Osteocyte (in vitro differentiated cells): ENCODE measurements at regions not wholly inside any gene's neighbourhood (a gene's known extent, or its start where the extent isn't known, plus 50 kb on each side); places are given as distances from the start of the nearest gene placed in this dataset.

Source experiments
- DNase-seq: peaks from one replicate; pipeline ENCODE4 v3.0.0; 2021; ENCODE audit warnings: mixed read lengths; ENCODE audit not compliant: unreplicated experiment; ENCODE audit errors: extremely low spot score
- H3K27ac Mint-ChIP-seq: one replicate; pipeline ENCODE4 v1.8.0; 2021; ENCODE audit warnings: mild to moderate bottlenecking, mixed read lengths; ENCODE audit not compliant: unreplicated experiment
- H3K27me3 Mint-ChIP-seq: one replicate; pipeline ENCODE4 v1.8.0; 2021; ENCODE audit warnings: mixed read lengths; ENCODE audit not compliant: unreplicated experiment
- H3K36me3 Mint-ChIP-seq: one replicate; pipeline ENCODE4 v1.8.0; 2021; ENCODE audit warnings: mixed read lengths; ENCODE audit not compliant: unreplicated experiment
- H3K4me1 Mint-ChIP-seq: one replicate; pipeline ENCODE4 v1.8.0; 2021; ENCODE audit warnings: mixed read lengths; ENCODE audit not compliant: unreplicated experiment
- H3K4me3 Mint-ChIP-seq: one replicate; pipeline ENCODE4 v1.8.0; 2021; ENCODE audit warnings: mild to moderate bottlenecking, moderate library complexity, mixed read lengths; ENCODE audit not compliant: unreplicated experiment
- H3K9me3 Mint-ChIP-seq: one replicate; pipeline ENCODE4 v1.8.0; 2021; ENCODE audit warnings: mixed read lengths; ENCODE audit not compliant: unreplicated experiment
- TF ChIP-seq, protein P1 (sequence below): fragments of 200-600 bp; sonication (generic); IDR thresholded peaks from 2 replicates; pipeline ENCODE4 v1.5.0; 2021; ENCODE audit warnings: antibody characterized with exemption, mild to moderate bottlenecking, moderate library complexity

DNA sequence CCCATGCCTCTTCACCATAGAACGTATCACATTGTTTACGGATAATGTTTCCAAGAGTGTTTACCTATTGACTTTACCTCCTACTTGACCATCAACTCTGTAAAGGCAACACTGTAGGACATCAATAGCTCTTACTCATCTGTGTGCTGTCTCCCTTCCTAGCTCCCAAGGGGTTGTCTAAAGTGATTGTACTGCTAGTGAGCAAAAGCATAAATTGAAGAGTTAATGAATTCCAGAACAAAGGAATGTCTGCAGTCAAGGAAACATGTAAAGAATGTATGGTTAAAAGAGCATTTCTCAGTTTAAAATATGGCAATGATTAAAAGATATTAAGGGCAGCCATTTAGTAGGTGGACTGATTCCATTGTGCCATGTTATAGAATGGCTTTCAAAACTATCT lies 985.4 kb downstream of the TBC1D32 start:
- H3K4me3 Mint-ChIP-seq = no peak overlapping the region
- no peaks in the 10 kb centered on the region for H3K27me3 Mint-ChIP-seq
- H3K4me1 Mint-ChIP-seq = no peaks in the 10 kb centered on the region
- no peaks in the 10 kb centered on the region for H3K36me3 Mint-ChIP-seq
- H3K27ac Mint-ChIP-seq = no peak overlapping the region
- DNase-seq = no peak
- TF ChIP-seq, protein P1, sequence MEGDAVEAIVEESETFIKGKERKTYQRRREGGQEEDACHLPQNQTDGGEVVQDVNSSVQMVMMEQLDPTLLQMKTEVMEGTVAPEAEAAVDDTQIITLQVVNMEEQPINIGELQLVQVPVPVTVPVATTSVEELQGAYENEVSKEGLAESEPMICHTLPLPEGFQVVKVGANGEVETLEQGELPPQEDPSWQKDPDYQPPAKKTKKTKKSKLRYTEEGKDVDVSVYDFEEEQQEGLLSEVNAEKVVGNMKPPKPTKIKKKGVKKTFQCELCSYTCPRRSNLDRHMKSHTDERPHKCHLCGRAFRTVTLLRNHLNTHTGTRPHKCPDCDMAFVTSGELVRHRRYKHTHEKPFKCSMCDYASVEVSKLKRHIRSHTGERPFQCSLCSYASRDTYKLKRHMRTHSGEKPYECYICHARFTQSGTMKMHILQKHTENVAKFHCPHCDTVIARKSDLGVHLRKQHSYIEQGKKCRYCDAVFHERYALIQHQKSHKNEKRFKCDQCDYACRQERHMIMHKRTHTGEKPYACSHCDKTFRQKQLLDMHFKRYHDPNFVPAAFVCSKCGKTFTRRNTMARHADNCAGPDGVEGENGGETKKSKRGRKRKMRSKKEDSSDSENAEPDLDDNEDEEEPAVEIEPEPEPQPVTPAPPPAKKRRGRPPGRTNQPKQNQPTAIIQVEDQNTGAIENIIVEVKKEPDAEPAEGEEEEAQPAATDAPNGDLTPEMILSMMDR = no peak
- peaks cover 9% of the 10 kb centered on the region for H3K9me3 Mint-ChIP-seq

DNA sequence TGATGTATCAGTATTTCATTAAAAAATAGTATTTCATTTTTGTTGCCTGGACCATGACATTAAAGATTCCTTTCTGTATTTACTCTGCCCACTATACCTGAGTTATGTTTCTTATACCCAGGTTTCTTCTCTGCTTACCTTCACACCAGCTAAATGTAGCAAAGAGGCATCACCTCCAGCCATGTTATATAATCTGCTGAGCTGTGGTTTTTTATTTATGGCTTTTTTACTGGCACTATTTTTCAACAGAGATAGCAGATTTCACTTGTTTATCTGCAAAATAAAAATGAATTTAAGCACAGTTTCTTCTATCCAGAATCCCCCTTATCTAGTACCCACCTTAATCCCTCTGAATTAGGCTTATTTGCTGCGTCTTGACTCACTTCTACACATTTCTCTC lies 979.0 kb upstream of the MAN1A1 start:
- TF ChIP-seq, protein P1 = no peak
- Mint-ChIP-seq H3K4me1 (no peaks in the 10 kb centered on the region), H3K27ac (no peak overlapping the region), H3K36me3 (no peaks in the 10 kb centered on the region), H3K27me3 (no peaks in the 10 kb centered on the region), H3K4me3 (no peak overlapping the region), H3K9me3 (peaks cover under 1% of the 10 kb centered on the region)
- DNase-seq = no peak

- TF ChIP-seq, protein P1 = no peak
- Mint-ChIP-seq H3K27ac (no peak overlapping the region), H3K9me3 (peaks cover 10% of the 10 kb centered on the region), H3K4me3 (no peak overlapping the region), H3K4me1 (no peaks in the 10 kb centered on the region), H3K36me3 (no peaks in the 10 kb centered on the region), H3K27me3 (no peaks in the 10 kb centered on the region)
- no peak for DNase-seq
These were observed 971.1 kb upstream of the MAN1A1 start for GRCh38 chr6:120320481-120321162.

- TF ChIP-seq, protein P1 = no peak
- Mint-ChIP-seq H3K4me3 (no peak overlapping the region), H3K4me1 (no peaks in the 10 kb centered on the region), H3K9me3 (no peaks in the 10 kb centered on the region), H3K36me3 (no peaks in the 10 kb centered on the region), H3K27ac (no peak overlapping the region), H3K27me3 (peaks cover 2% of the 10 kb centered on the region)
- no peak for DNase-seq
These were observed 954.7 kb upstream of the MAN1A1 start for GRCh38 chr6:120304223-120304622.

GRCh38 chr6:120303527-120303926 lies 954.0 kb upstream of the MAN1A1 start:
- Mint-ChIP-seq H3K36me3 (no peaks in the 10 kb centered on the region), H3K27ac (no peak overlapping the region), H3K4me1 (no peaks in the 10 kb centered on the region), H3K9me3 (no peaks in the 10 kb centered on the region), H3K4me3 (no peak overlapping the region), H3K27me3 (peaks cover 2% of the 10 kb centered on the region)
- TF ChIP-seq, protein P1 = no peak
- DNase-seq = no peak
